Neural crest cell (in vitro differentiated cells): ENCODE measurements at regions not wholly inside any gene's neighbourhood (a gene's known extent, or its start where the extent isn't known, plus 50 kb on each side); places are given as distances from the start of the nearest gene placed in this dataset.
A peak's percentile ranks its signal among the peaks of the same experiment; 100 is the strongest.

Experiments
- DNase-seq: peaks from one replicate; pipeline ENCODE4 v3.0.0; 2021; ENCODE audit warnings: low read depth, mixed read lengths, low spot score
- H3K27ac Mint-ChIP-seq: one replicate; pipeline ENCODE4 v1.8.0; 2021; ENCODE audit warnings: mild to moderate bottlenecking, mixed read lengths; ENCODE audit not compliant: unreplicated experiment
- H3K27me3 Mint-ChIP-seq: 2 replicates; pipeline ENCODE4 v1.8.0; 2021; ENCODE audit warnings: low read depth, mild to moderate bottlenecking, mixed read lengths
- H3K36me3 Mint-ChIP-seq: 2 replicates; pipeline ENCODE4 v1.8.0; 2021; ENCODE audit warnings: low read depth, mild to moderate bottlenecking, mixed read lengths
- H3K4me1 Mint-ChIP-seq: 2 replicates; pipeline ENCODE4 v1.8.0; 2021; ENCODE audit warnings: mixed read lengths
- H3K4me3 Mint-ChIP-seq: one replicate; pipeline ENCODE4 v1.8.0; 2021; ENCODE audit warnings: mild to moderate bottlenecking, mixed read lengths
- H3K9me3 Mint-ChIP-seq: 2 replicates; pipeline ENCODE4 v1.8.0; 2021; ENCODE audit warnings: mixed read lengths
- TF ChIP-seq, protein P1 (sequence below): fragments of 200-600 bp; sonication (generic); conservative IDR thresholded peaks from 2 replicates; pipeline ENCODE4 v1.5.0; 2021; ENCODE audit warnings: antibody characterized with exemption, mild to moderate bottlenecking

DNA sequence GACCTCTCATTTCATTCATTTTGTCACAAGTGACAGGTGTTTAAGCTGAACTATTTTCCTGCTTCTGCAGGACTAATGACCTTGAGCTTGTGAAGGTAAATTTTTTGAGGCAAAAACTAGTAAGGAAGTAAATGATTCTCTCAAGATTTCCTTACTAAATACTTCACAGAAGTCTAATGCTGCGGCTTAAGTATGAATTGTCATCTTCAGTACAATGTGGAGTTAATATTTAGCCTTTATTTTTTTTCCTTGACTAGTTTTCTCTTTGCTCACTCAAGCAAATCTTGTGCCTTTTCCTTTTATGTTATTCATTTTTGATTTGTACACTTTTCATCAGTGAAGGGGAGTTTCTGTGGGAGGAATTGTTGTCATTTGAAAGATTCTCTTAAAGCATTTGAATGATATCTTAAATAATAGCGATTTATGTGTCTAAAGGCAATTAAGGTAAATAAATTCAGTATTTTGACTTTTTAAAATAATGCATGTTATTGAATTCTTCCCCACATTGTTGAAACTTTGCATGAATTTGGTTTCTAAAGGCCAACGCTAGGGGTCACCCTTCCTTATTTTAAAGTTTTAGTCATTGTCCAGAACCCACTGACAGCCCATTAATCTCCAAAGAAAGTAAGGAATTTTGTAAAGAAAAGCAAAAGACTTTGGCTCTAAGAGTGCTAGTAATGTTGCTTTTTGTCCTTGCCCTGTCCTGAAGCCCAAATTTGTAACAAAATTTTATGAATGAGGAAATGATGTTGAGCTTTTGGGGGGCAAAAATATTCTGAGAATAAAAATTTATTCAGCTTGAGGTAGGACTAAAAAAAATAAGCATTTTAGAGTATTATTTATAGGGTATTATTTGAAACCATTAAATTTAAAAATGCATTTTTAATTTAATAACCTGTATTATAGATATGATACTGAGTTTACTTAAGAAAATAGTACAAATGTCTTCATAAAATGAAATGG, 157.4 kb upstream of the LAMA2 start:
- Mint-ChIP-seq H3K36me3 (no peaks in the 10 kb centered on the region), H3K4me1 (peaks cover 26% of the 10 kb centered on the region), H3K27me3 (no peaks in the 10 kb centered on the region), H3K4me3 (no peak overlapping the region), H3K9me3 (no peaks in the 10 kb centered on the region), H3K27ac (no peak overlapping the region)
- TF ChIP-seq, protein P1, sequence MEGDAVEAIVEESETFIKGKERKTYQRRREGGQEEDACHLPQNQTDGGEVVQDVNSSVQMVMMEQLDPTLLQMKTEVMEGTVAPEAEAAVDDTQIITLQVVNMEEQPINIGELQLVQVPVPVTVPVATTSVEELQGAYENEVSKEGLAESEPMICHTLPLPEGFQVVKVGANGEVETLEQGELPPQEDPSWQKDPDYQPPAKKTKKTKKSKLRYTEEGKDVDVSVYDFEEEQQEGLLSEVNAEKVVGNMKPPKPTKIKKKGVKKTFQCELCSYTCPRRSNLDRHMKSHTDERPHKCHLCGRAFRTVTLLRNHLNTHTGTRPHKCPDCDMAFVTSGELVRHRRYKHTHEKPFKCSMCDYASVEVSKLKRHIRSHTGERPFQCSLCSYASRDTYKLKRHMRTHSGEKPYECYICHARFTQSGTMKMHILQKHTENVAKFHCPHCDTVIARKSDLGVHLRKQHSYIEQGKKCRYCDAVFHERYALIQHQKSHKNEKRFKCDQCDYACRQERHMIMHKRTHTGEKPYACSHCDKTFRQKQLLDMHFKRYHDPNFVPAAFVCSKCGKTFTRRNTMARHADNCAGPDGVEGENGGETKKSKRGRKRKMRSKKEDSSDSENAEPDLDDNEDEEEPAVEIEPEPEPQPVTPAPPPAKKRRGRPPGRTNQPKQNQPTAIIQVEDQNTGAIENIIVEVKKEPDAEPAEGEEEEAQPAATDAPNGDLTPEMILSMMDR = peak; percentile 80
- DNase-seq = peak; percentile 50

DNA sequence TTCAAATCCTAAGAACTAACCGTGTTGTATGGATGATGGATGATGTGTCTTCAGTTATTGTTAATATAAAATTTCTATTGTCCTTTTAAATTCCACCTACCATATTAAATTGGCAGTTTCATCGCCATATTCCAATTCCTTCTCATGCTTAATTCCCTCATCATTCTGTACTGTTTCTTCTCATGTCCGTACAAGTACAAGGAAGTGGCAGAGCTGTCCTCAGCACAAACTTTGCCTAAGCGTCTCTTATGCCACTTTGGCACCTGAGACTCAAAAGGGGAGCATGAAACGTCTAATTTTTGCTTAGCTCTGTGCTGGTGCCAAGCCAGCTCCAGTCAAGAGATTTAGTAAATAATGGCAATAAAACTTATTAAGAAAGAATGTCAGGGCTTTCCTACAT, 158.2 kb upstream of the LAMA2 start:
- TF ChIP-seq, protein P1 = no peak
- Mint-ChIP-seq H3K36me3 (no peaks in the 10 kb centered on the region), H3K4me3 (no peak overlapping the region), H3K4me1 (peaks cover 27% of the 10 kb centered on the region), H3K27me3 (no peaks in the 10 kb centered on the region), H3K27ac (no peak overlapping the region), H3K9me3 (no peaks in the 10 kb centered on the region)
- DNase-seq = no peak

DNA sequence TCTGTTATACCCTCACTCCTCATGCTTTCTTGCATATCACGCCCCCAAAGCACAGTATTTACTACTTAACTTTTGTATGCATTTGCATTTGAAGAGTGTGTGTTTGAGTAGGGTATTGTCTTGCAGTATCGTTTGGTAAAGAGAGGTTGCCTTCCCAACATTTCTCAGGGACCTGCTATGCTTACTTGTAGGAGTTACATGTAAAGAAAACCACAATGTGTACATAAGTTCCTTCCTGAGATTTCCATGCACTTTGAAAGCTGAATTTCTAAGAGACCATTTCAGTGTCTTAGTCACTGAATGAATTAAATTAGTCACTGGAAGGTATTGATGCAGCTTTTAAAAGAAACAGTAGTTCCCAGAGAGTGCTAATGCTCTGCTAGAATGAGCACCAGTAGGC, 159.3 kb upstream of the LAMA2 start:
- Mint-ChIP-seq H3K4me3 (no peak overlapping the region), H3K4me1 (peaks cover 32% of the 10 kb centered on the region)

DNA sequence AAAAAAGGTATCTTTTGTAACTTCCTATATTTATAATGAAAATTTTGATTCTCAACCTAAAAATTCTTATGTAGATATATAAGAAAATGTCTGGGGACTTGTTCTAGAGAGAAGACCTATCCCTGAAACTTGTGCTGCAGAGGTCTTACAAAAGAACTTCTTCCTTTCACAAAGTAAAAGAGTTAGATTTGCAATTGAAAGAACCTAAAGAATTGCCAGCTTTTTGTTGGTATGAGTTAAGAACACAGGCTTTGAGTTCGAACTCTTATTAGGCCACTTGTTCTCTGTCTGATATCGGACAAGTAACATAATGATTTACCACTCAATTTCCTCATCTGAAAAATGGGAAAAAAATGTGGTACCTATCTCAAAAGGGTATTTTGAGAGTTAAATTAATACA, 162.0 kb upstream of the LAMA2 start:
- TF ChIP-seq, protein P1 = no peak
- Mint-ChIP-seq H3K9me3 (no peaks in the 10 kb centered on the region), H3K4me1 (peaks cover 32% of the 10 kb centered on the region), H3K27me3 (no peaks in the 10 kb centered on the region), H3K36me3 (no peaks in the 10 kb centered on the region), H3K4me3 (no peak overlapping the region), H3K27ac (no peak overlapping the region)
- no peak for DNase-seq

More for the DNA sequence above, 159.3 kb upstream of the LAMA2 start:
- H3K36me3 Mint-ChIP-seq = no peaks in the 10 kb centered on the region
- no peak for DNase-seq
- H3K9me3 Mint-ChIP-seq = no peaks in the 10 kb centered on the region
- TF ChIP-seq, protein P1 = no peak
- H3K27ac Mint-ChIP-seq = no peak overlapping the region
- H3K27me3 Mint-ChIP-seq = no peaks in the 10 kb centered on the region

DNA sequence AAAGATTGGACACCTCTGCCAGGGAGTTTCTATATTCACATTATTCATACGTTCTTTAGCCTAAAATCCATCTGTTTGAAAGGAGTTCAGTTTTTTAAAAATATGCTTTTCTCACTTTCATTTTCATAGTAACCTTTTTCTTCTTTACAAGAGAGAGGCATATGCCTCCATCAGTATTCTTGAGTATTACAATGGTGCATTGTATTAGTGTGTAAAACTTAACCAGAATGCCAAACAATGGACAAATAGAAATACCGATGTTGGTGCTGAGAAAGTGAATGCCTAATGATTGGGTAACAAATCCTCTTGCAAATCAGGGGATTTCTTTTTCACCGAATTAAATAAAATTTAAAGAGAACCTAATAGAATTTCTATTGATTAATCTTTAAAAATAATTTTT, 163.2 kb upstream of the LAMA2 start:
- TF ChIP-seq, protein P1 = no peak
- H3K4me1 Mint-ChIP-seq = peaks cover 27% of the 10 kb centered on the region
- no peak overlapping the region for H3K27ac Mint-ChIP-seq
- H3K36me3 Mint-ChIP-seq = no peaks in the 10 kb centered on the region
- no peak overlapping the region for H3K4me3 Mint-ChIP-seq
- H3K27me3 Mint-ChIP-seq = no peaks in the 10 kb centered on the region
- no peak for DNase-seq
- no peaks in the 10 kb centered on the region for H3K9me3 Mint-ChIP-seq
